GM19328 (cell line): ENCODE measurements at regions not wholly inside any gene's neighbourhood (a gene's known extent, or its start where the extent isn't known, plus 50 kb on each side); places are given as distances from the start of the nearest gene placed in this dataset.
"Not testable (repeated sequence)": the region's sequence is repeated elsewhere in the genome, so short reads cannot be mapped to it uniquely, and the experiment has no call there.

Experiments
- ATAC-seq: cut with Tn5 transposase; IDR thresholded peaks from one replicate; pipeline ENCODE4 v1.9.1; 2021; ENCODE audit warnings: mild to moderate bottlenecking, moderate library complexity; ENCODE audit not compliant: unreplicated experiment

DNA sequence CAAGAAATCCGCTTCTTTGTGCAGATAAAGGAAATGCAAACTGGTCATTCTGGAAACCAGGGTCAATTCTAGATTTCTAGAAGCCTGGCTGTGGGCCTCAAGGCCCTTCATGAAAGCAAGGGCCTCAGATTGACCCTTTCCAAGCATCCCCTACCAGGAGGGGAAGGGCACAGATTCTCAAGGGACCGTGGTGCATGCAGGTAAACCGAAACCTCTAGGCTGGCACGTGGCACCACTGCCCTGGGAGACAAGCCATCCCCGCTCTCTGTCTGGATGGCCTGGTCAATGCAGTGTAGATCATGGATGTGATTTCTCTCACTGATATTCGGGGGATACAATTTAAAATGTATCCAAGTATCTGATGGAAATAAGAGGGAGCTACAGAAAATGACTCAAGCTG lies 69.4 kb downstream of the TOMM20 start:
- no peak for ATAC-seq

DNA sequence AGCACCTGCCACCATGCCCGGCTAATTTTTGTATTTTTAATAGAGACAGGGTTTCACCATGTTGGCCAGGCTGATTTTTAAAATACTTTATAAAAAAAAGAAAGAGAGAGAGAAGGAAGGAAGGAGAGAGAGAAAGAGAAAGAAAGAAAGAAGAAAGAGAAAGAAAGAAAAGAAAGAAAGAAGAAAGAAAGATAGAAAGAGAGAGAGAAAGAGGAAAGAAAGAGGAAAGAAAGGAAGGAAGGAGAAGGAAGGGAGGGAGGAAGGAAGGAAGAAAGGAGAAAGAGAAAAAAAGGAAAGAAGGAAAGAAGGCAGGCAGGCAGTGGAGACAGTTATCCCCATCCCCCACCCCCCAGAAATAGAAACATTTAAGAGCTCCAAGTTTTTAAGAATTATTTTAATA lies 69.9 kb downstream of the TOMM20 start:
- no peak for ATAC-seq

DNA sequence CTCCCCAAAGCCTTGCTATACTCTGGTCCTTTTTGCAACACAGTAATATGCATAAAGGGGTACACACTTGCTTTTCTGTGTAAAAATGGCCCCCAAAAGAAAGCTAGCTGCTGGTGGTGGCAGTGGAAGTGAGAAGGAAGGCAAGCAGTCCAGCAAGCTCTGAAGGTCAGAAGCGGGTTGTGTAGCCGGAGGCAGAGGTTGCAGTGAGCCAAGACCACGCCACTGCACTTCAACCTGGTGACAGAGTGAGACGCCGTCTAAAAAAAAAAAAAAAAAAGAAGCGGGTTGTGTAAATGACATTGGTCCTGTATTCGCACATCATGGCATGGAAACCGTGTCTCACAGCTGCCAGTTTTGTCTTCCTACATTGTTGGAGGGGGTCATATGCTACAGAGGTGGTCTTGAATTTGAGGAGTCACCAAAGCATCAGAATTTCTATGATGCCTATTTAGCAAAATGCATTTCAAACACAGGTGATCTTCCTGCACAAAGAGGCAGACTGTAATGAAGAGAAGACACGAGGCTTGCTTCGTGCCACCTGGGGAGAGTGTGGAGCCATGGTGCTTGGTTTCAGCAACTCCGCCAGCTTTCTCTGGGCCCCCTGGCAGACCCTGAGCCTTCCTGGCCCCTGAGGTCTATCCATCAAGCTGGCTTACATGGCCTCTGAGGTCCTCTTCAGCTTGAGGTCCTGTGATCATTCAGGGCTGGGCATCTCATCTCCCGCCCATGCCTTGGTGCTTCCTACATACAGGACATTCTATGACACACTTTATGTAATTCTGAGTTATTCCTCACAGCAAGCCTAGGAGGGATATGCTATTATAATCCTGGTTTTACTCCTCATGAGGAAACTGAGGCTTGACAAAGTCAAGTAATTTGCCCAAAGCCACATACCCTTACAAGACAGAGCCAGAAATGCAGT lies 71.0 kb downstream of the TOMM20 start:
- no peak for ATAC-seq

DNA sequence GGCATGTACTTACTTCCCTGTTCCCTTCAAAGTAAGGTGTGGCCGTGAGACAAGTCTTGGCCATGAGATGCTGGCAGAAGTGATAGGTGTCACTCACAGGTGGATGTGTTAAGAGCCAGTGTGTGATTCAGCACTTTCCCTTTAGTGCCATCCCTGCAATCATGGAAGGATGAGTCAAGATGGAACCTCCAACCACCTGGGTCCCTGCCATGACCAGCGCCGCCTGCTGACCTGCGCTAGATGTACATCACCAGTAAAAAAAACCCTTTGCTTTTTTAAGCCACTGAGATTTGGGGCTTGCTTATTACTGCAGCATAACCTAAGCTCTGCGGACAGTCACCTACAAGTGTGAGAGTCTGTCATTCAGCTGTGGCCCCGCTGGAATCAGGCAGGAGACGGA lies 71.7 kb downstream of the TOMM20 start:
- no peak for ATAC-seq

DNA sequence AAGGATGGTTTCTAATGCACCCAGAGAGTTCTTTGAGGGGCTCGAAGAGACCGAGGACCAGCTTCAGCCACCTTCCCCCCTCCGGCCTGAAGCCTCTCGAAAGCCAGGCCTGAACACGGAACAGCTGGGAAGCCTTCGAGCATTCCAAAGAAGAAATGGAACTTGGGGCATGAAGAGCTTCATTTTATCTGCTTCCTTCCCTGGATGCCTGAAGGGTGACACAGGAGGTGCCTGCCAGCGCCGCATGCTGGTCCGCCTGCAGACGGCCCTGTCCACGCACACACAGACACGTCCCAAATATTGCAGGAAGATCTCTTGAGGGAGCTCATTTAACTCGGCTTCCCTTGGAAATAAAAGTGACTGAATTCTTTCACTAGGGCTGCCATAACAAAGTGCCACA lies 73.7 kb downstream of the TOMM20 start:
- ATAC-seq = no peak

DNA sequence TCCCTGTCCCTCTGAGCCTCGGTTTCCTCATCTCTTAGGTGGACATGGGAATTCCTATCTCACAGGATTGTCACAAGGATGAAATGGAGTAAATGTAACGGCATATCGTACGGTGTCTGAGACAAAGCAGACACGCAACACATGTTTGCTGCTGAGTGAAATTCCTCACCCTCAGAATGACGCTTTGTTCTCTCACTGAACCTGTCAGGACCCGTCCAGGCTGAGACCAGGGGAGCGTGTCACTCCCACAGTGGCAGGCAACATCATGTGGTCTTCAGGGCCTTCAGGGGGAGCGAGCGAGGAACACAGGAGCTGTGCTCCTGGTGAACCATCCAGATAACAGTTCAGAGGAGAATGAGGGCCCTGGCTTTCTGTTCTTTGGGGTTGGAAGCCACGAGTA lies 74.2 kb downstream of the TOMM20 start:
- ATAC-seq = no peak

DNA sequence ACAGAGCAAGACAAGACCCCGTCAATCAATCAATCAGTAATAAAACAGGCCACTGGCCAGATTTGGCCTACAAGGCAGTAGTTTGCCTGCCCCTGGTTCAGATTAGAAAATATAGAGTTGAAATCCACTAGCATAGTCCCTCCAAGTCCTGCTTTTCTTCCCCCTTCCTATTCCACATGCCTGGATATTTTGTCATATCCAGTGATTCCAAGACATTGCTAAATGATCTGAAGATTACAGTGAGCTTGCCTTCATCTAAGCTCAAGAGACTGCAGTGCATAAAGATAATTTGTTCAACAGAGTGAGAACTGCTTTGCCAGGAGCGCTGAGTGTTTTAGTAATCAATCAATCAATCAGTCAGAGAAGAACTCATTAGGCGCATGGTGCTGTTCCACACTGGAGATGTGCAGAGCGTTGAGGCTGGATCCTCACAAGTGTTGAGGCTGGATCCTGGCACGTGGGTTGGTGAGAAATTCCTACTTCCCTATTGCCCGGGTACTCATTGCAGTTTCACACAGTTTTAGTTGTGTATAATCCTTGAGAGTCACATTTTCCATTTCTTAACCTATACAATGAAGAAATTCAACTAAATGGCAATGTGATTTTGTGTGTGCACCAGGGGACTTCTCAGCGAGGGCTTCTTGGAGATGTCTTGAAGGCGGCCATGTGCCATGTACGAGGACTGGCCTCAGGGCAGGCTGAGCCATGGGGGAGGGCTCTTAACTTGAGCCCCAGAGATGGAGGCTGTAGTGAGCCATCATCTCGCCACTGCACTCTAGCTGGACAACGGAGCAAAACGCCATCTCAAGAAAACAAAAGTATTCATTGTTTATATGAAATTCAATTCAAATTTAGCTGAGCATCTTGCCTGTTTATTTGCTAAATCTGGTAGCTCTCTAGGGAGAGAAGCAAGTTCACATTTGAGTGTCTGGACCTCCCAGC lies 76.3 kb downstream of the TOMM20 start:
- no peak for ATAC-seq

DNA sequence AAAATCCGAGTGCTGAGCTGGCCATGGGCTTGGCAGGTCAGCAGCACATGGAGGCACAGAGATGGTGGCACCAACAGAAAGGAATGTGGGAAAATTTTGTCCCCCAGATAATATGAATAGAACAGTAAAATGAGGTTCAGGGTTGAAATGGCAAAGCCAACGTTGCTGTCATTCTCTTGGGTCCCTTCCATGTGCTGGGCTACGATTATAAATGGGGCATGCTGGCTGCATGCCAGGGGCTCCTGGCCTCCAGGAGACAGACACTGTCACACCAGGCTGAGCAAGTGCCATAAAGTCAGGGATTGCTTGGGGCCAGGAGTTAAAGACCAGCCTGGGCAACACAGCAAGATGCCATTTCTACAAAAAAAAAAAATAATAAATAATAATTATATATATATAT lies 77.1 kb downstream of the TOMM20 start:
- ATAC-seq = no peak

DNA sequence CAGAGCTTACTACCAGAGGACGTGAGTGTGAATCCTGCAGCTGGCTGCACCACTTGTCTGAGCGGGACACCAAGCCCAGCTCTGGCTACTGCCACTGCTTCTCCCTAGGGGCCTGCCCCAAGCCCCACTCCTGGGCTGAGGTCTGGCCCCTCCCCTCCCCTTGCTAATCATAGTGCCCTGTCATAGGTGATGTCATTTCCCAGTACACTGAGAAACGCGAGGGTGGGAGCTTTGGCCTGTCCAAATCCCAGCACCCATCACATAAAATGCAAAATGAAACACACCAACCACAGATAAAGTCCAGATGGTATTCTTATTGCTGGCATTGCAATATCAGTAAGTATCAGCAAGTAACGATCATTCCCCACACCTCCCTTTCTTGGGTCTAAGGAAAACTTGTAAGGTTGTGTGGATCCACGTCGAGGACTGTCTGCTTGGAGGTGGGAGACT lies 77.7 kb downstream of the TOMM20 start:
- no peak for ATAC-seq

DNA sequence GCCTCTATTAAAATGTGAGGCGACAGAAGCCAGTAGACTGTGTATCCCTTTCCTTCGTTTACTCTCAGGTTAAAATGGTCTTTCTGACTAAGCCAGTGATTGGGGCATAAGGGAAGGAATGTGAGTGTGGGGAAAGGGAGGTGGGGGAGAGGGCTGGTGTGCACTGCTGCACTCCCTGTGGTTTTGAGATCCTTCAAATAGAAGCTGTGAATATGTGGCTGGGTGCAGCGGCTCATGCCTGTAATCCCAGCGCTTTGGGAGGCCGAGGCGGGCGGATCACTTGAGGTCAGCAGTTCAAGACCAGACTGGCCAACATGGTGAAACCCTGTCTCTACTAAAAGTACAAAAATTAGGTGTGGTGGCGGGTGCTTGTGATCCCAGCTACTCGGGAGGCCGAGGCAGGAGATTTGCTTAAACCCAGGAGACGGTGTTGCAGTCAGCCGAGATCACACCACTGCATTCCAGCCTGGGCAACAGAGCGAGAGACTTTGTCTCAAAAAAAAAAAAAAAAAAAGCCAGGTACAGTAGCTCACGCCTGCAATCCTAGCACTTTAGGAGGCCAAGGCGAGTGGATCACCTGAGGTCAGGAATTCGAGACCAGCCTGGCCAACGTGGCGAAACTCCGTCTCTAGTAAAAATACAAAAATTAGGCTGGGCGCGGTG lies 78.8 kb downstream of the TOMM20 start:
- ATAC-seq = not testable (repeated sequence)

DNA sequence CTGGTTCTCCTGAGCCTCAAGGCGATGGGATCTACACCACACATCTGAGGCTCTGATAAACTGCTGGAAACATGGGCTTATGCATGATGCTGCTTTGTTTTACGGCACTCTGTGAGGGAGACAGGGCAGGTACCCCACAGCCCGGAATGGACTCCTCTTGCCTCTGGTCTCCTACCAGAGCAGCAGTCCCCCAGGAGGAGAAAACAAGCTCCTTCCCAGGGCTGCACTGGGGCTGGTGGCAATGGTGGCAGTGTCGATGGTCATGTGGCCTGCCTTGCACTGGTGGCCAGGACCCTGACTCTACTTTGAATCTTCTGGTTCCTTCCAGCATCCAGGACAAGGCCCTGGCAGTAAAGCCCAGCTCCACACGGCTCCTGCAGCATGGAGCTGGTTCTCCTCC lies 79.4 kb downstream of the TOMM20 start:
- no peak for ATAC-seq

DNA sequence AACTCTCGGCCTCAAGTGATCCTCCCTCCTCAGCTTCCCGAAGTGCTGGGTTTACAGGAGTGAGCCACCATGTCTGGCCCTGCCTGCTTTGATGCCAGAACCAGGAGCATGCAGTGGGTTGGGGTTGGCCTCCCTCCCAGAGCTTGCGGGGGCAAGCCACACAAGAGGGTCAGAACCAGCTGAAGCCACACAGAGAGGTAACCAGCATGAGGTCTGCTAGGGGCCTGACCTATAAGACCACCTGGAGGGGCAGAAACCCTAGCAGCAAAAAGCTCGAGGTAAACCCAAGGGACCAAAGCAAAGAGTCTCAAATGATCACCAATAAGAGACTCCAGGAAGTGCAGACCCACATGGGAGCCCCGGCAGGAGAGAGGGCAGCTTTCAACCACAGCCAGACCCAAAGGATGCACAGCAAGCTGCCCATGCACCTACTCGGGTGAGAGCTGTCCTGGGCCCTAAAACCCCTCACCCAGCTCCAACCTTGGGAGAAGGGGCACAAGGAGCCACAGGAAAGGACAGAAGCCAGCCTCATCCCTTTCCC lies 81.2 kb downstream of the TOMM20 start:
- ATAC-seq = no peak

DNA sequence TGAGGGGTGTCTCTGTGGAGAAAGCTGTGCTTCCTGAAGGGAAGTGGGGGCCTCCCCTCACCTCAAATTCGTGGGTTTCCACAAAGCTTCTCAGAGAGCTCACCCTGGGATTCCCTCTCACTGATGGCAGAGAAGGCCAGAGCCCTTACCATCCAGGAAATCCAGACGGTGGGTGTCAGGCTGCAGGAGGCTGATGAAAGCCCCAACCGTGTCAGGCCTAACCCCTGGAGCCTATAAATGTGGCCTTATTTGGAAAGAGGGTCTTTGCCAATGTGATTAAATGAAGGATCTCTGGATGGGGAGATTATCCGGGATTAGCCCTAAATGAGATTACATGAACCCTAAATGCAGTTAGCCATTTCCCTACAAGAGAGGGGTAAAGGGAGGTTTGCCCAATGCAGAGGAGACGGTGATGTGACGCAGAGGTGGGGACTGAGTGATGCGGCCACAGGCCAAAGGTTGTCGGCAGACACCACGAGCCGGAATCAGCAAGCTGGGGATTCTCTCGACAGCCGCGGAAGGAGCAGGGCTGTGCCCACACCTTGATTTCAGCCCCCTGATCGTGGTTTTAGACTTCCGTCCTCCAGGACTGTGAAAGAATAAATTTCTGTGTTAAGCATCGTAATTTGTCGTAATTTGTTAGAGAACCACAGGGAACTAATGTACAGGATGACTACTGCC lies 82.6 kb downstream of the TOMM20 start:
- no peak for ATAC-seq

DNA sequence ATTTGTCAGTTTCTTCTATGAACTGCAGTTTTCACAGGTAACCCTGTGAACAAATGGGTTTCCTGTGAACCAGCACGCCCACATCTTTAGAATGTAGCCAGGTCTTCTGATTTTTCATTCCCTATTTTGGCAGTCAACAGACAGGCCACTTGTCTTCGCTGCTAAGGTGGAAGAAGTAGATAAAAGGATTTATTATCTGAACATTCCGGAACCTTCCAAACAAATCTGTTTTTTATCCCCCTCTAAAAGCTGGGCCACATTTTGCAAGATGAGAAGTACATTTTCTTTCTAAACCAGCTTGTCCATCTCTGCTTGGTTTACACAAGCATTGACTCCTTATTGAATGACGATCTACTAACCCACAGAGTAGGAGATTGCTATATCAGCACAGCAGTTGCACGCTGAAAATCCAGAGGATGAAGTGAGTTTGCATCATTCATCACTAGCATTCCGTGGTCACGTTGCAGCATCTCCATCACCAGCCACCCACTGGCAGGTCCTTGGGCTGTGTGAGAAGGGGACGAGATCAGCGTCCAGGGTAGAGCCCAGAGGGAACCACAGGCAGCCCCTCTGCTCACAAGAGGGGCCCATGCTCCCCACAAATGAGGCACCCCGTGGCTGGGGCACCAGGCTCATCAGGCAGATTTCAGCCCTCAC lies 83.5 kb downstream of the TOMM20 start:
- no peak for ATAC-seq

DNA sequence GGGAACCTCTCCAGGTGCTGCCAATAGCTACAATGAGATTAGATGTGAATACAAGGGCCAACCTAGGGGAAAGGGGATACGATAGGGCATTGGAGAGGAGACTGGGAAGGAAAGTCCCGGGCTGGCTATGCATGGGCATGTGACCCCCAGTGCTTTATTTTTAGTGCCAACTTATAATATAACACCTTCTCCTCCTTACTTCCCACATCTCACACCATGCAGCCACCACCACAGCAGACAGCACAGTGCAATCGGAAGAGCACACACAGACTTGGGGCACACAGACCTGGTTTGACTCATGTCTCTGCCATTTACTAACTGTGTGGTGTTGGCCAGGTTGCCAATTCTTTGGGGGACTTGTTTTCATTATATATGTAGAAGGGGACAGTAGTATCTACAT lies 85.4 kb downstream of the TOMM20 start:
- ATAC-seq = no peak

DNA sequence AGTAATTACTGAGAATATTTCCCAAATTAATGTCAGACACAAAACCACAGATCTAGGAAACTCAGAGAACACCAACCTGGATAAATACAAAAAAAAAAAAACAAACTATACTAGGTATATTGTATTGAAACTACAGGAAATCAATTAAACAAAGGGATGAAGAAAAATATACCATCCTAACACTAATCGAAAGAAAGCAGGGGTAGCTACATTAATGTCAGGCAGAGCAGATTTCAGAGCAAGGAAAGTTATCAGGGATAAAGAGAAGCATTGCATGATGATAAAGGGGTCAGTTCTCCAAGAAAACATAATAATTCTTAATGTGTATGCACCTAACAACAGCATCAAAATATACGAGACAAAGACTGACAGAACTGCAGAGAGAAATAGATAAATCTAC lies 89.9 kb downstream of the TOMM20 start:
- ATAC-seq = no peak

DNA sequence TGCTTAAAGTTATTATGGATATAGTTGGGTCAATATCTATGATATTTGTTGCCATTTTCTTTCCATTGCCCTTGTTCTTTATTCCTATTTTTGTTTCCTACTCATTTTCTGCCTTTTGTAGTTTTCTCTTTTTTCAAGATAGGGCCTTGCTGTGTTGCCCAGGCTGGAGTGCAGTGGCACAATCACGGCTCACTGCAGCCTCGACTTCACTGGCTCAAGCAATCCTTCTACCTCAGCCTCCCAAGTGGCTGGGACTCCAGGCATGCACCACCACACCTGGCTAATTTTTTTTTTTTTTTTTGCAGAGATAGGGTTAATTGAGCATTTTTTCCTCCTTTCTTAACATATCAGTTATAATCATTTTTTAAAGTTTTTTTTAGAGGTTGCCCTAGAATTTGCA lies 92.7 kb downstream of the TOMM20 start:
- ATAC-seq = no peak

DNA sequence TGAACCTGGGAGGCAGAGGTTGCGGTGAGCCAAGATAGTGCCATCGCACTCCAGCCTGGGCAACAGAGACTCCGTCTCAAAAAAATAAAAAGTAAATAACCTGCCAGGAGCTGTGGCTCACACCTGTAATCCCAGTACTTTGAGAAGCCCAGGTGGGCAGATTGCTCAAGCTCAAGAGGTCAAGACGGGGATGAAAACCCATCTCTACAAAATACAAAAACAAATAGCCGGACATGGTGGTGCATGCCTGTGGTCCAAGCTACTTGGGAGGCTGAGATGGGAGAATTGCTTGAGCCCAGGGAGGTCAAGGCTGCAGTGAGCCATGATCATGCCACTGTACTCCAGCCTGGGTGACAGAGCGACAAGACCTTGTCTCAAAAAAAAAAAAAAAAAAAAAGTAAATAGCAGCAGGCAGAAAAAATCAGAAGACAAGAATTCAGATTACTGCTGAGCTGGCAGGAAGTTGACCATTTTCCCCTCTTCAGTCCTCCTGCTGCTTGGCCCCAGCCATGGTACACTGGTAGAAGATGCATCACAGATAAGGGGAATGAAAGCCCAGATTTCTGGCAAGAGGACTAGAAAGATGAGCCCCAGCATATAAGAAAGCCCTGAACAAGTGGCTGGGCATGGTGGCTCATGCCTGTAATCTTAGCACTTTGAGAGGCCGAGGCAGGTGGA lies 97.6 kb downstream of the TOMM20 start:
- no peak for ATAC-seq

DNA sequence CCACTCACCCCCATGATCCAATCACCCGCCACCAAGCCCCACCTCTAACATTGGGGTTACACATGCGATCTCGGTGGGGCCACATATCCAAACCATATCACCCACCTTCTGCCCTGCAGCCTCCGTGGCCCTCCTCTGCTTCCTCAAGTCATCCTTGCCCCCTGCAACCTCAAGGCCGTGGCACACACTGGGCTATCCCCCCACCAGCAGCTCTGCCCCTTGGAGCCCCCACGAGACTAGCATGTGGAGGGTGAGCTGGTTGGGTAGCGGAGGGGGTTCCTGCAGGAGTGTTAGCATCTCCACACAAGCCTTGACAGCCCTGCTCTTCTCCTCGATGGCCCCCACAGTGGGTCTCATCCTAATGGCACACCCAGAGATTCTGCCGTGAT lies 100.8 kb downstream of the TOMM20 start:
- ATAC-seq = no peak
